ENCODE measurements at regions not wholly inside any gene's neighbourhood (a gene's known extent, or its start where the extent isn't known, plus 50 kb on each side); places are given as distances from the start of the nearest gene placed in this dataset.

- no peak for TF ChIP-seq BACH1 (IDR thresholded peaks at IDR 0.05; ENCODE audit: low read length)
- TF ChIP-seq GTF2F1 (IDR thresholded peaks at IDR 0.05; ENCODE audit: borderline replicate concordance, low read depth, low read length): no peak
- TF ChIP-seq E2F6 (IDR thresholded peaks at IDR 0.05): no peak
- TF ChIP-seq CTCF (IDR thresholded peaks at IDR 0.05; ENCODE audit: control extremely low read depth in 1 of 3, insufficient read depth in 1 of 3, low read depth in 1 of 3, low read length in 3 of 3): no peak
- TF ChIP-seq GABPA (IDR thresholded peaks at IDR 0.05; ENCODE audit: borderline replicate concordance, insufficient read depth, low read length): no peak
- no peak for TF ChIP-seq JUND (IDR thresholded peaks at IDR 0.05; ENCODE audit: low read length)
Measured at GRCh38 chr9:89817151-89817950, 212.5 kb downstream of the GADD45G start (continued).

Measured in H1 (cell line).